ENCODE measurements at regions not wholly inside any gene's neighbourhood (a gene's known extent, or its start where the extent isn't known, plus 50 kb on each side); places are given as distances from the start of the nearest gene placed in this dataset.

DNA sequence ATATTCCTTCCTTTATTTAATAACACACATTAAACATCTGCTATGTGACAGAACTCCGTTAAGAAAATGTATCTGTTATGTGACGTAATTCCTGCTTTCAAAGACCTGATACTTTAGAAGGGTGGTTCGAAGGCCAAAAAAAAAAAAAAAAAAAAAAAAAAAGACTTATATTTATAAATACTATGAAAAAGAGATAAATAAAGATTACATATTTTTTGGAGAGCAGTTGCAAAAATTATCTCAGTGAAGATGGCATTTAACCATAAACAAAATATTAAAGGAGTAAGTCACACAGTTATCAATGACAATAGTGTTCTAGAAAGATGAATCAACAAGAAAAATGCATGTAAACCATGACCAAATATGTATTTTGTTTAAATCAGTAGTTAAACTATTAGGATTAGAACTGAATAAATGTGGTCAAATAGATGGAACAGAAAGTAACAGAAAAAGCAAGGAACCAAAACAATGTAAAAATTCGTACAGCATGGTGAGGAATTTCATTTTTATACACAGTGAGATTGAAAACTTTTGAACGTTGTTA lies 612.3 kb upstream of the SLITRK5 start:
- DNase-seq (ENCODE audit: low spot score) (no peak), ATAC-seq (no peak)

DNA sequence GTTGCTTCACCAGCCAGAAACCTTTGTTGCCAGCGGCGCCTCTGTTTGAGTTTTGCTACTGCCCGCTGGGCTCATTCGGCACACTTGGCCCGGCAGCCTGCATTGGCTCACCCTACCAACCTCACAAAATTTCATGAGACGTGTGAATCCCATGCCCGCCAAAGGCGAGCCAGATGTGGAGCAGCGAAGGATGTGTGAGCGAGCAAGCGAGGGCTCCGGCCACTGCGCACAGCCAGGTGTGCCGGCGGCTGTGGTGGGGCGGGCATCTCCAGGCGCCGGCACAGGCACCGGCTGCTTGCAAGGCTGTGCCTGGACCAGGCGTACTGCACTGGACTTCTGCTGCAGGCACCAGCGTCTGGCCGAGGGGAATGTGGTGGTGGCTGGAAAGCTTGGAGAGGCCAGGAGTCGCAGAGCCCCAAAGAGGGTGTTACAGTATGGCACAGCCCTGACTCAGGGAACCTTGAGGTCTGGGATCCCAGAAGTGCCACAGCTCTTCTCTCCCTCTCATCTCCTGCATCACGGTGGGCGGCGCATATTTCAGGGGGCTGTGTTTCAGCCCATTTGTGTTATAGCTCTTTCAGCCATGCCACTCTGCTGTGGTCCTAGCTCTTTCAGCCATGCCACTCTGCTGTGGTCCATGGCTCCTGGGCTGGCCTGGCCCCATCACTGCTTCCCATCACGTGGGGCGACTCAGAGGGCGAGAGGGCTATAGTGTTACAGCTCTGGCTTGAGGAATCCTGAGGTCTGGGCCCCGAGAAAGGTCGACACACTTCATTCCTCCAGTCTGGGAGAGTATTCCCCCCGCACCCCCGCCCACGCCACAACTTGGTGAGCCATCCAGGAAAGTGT lies 592.0 kb upstream of the SLITRK5 start:
- DNase-seq (ENCODE audit: low spot score): no peak
- no peak for ATAC-seq

DNA sequence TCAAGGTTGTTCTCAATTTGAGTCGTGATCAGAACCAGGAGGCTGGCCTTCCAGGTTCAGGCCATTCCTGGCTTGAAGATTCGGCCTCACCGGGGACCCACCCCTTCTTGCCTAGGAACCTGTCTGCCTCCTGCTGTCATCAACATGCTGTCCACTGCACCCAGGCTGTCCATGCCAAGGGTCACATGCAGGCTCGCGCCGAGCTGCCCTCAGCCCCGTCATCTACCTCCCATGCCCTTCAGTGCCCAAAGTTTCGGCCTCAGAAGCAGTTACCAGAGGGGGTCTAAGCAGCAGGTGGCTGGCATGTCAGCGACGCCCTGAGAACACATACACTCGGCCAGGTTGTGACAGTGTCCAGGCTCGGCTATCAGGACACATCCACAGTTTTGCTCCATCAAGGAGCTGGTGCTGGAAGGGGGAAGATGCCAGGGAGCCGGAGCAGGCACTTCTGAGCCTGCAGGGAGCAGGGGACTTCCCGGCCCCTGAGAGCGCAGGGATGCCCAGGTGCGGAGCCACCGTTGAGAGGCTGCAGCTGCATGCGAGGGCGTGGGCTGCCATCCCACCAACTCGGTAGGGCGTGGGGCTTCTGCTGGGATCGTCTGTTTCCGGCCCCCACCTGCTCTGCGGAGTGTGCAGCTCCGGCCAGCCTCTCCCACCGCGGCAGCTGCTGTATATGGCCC lies 590.9 kb upstream of the SLITRK5 start:
- ATAC-seq: no peak
- DNase-seq (ENCODE audit: low spot score): no peak

DNA sequence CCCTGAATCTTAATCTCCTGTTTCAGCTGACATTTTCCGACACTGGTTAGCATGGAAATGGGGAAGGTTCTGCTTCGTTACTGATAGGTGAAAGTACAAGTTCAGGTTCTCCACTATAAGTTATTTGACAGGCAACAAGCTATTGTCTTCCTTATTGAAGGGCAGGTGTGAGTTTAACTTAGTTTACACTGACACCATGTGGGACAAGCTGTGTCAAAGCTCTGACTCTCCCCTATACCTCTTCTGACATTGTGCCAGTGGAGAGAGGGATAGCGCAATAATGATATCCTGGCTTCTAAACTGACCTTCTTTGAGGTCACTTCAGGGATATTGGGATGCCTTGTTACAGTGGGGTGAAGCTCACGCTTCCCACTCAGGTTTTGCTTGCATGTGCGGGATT lies 587.0 kb upstream of the SLITRK5 start:
- DNase-seq (ENCODE audit: low spot score) (no peak), ATAC-seq (peak; percentile 69)

DNA sequence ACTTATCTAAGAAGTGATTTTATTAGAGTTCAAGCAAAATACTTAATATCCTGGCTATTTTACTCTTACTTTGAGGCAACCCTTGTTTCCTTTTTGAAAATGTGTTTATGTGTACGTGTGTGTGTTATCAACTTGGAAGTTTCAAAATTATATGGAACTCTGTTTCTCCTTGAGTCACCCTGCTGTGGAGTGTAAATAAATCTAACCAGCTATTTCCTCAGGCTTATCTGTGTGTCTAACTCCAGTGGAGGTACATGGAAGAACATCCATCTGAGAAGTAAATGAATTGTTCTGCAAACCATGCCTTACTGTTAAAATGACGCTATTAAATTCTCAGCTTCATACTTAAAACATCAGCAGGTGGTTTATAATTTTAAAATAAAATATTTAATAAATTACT lies 583.4 kb upstream of the SLITRK5 start:
- ATAC-seq: no peak
- no peak for DNase-seq (ENCODE audit: low spot score)

DNA sequence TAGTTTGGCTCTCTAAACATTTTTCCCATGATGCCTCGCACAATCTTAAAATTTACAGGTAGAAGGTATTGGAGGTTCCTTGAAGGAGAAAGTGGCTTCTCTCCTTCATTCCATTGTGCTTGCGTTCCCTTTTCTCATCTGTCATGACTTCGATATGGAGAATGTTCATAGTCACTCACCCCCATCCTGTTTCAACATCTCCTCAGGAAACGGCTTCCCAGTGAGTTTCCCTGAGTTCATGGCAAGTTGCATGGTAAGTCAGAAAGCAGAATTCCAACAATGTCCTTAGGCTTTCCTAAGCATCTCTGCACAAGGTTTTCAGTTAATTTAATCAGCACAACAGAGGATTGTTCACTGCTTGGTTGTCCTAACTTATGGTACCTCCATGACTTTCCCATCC lies 581.8 kb upstream of the SLITRK5 start:
- no peak for DNase-seq (ENCODE audit: low spot score)
- ATAC-seq: no peak

DNA sequence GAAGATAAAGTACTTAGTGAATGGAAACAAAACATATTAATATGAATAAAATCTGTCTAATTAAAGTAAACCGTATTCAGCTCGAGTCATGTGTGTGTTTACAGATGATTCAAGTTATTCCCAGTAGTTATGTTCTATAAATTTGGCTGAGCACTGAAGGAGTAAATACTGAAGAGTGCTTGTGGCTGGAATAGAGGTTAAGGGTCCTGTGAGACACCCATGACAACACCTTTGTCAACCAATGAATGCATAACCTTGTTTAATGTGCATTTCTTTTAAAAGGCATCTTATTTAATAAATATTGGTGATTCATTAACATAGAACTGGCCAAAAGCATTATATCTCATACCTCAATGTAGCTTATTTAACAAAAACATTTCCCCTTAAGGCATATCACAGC lies 577.8 kb upstream of the SLITRK5 start:
- DNase-seq (ENCODE audit: low spot score) (no peak), ATAC-seq (no peak)

DNA sequence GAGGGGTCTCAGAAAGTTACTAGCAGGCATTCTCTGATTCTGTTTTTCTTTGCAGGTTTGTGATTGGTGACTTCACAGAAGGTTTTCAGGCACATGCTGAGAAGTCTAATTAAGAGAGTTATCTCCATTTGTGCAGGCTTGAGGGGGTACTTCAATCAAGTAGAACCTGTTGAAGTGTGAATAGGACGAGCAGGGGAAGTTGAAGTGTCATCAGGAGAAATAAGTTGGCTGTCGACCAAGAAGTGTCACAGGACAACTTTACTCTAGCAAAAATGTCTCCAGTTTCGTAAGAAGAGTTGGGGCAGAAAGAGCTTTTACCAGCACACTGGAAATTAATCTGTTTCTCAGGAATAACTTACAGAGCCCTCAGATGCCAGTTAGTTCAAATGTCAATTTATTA lies 576.5 kb upstream of the SLITRK5 start:
- no peak for ATAC-seq
- DNase-seq (ENCODE audit: low spot score): no peak

DNA sequence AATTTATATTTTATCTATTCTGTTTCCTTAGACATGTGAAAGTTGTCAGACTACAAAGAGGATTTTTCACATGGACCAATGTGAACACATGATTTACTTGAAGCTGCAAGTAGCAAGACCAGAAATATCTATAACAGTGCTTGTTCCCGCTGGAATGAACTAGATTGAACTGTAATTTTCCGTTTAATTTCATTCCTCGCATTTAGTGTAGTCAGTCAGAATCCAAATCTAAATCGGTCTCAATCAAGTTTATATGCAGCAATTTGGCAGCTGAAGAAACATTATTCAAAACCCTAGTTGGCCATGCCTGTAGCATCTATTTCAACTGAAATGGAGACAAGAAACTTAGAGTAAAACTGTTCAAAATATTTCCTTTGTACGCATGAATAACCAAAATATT lies 570.7 kb upstream of the SLITRK5 start:
- ATAC-seq (no peak), DNase-seq (ENCODE audit: low spot score) (no peak)

DNA sequence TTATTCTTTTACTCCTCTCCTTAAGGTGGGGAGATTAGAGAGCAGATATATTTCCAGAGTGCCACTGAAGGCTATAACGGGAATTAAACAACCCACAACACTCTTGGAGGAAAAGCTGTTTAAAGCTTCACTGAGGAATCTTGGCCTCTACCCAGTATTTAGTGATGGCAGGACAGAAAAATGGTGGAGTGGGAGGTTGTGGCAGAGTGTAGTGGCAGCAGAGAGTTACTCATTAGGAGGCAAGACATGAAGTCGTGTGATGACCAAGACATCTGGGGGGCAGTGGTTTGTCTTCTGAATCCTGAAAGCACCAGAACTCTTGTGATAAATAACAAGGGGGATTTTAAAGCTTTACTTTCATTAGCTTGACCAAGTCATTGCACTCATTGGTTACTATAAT lies 563.5 kb upstream of the SLITRK5 start:
- no peak for ATAC-seq
- no peak for DNase-seq (ENCODE audit: low spot score)

DNA sequence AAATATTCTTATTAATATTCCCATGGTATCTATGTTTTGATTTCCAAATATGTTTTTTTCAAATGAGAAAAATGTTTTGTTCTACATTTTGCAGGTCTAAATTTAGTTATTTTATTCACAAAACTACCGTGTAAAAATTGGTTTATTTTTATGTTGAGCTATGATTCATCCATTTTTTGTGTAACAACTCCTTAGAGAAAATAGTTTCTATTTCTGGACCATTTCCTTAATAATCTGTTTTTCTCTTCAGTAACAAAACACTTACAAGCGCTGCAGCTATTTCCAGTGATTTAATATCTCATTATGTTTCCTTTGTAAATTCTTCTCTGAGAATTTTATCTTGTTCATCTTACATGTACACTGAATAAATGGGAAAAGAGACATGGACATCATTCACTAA lies 550.7 kb upstream of the SLITRK5 start:
- ATAC-seq (no peak), DNase-seq (ENCODE audit: low spot score) (no peak)

DNA sequence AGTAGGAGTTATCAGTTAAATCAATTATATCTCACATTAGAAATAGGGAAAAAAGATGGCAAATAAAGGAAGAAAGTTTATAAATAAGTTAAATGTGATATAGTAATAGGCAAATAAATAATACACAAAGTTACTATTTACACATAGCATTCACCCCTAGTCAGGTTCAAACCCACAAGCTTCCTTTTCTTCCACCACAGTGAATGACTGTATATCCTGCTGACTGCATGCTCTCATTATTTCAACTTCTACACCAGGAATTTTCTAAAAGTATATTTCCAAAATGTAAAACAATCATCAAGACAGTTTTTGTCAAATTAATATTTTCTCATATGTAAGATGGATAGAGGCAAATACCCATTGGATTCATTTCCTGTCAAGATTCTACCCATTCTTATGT lies 548.6 kb upstream of the SLITRK5 start:
- no peak for DNase-seq (ENCODE audit: low spot score)
- no peak for ATAC-seq

DNA sequence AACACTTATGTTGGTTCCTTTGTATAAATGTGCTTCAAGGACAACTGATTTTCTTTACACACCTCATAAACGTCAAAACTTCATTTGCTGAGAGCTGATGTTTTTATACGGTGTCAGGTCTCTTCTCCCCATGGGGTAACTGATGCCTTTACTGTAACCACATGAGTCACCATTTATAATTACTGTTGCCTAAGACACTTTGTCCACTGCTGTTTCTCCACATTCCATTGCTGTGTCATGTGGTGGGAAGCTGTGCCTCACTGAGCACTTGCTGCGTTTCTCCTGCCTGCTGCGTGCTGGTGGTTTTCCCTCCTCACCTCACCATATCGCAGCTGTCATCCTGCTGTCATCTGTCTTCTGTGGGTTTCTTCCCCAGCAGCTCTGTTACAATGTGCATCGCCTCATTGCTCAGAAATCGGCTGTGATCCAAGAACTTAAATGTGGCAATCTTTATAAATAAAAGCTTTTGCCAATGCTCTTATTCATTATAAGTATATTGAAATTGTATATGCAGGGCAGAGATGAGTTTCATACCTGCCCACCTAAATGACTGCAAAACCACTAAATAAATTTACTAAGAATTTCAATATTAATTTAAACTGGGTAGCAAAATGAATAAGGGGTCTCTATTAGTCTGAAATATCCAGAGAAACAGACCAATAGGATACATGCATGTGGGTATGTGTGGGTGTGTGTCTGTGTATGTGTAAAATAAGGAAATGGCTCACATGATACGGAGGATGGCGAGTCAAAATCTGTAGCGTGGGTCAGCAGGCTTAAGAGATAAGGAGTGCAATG lies 547.0 kb upstream of the SLITRK5 start:
- DNase-seq (ENCODE audit: low spot score): no peak
- no peak for ATAC-seq

DNA sequence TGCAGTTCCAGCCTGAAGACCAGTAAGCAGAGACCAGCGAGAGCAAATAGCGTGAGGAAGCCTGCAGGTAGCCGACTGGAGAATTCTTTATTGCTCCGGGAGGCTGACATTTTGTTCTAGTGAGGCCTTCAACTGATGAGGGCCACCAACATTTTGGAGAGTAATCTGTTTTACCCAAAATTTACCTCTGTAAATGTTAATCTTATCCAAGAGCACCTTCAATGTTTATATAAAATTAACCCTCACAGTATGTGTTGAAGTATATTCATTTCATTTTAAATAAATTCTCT lies 546.4 kb upstream of the SLITRK5 start:
- ATAC-seq (no peak), DNase-seq (ENCODE audit: low spot score) (no peak)

DNA sequence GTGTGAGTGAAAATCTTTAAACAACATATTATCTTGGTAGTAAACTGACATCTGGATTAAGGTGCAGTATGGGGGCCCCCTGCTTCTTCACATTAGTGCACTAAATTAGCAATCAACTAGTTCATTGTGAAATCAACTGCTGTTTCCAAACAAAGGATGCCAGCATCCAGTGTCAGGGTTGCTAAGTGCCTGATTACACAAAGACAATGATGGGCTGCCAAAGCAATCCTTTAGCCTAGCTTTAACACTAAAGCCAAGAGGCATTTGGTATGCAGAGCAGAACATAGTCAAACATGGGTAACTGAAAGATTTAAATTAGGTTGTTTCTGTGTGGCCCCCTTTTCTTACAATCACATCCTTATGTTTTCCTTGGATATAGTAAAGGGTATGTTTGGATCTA lies 543.1 kb upstream of the SLITRK5 start:
- ATAC-seq (no peak), DNase-seq (ENCODE audit: low spot score) (no peak)

DNA sequence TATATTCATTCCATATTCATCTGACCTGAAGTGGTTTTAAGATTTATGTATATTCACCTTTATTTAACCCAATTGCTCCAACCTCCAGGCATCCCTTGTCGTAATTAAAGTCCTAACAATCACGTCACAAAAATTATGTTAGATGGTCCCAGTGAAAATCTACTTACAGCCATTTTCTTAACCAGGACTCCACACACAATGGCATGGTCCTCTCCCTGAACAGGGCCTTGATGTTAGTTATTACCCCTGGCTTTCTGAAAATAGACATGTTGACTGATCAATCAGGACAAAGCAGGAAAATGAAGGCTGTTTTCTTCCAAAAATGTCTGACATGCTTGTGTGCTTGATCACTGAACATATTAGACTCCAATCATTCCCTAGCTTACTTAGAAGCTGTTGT lies 542.7 kb upstream of the SLITRK5 start:
- DNase-seq (ENCODE audit: low spot score) (no peak), ATAC-seq (no peak)

DNA sequence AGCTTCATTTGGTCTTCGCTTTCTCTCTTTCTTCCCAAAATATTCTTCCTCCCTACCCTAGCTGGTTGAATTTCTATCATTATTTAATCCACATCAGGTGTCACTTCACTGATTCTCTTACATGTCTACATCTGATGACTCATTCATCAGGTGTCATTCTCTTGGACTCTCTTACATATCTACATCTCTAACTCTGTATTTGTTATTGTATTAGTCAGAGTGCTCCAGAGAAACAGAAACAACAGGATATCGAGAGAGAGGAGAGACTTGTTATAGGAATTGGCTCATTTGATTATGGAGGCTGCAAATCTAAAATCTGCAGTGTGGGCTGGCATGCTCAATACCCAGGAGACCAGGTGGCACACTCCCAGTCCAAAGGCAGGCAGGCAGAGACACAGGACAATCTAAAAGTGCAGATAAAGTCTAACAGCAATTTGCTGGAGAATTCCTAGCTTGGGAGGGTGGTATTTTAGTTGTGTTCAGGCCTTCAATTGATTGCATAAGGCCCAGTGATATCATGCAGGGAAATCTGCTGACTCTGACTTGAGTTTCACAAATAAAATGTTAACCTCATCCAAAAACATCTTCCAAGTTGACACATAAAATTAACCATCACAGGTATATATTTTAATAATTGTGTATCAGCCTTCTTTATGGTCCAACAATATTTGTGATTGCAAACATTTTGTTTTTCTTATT lies 541.4 kb upstream of the SLITRK5 start:
- ATAC-seq: no peak

DNA sequence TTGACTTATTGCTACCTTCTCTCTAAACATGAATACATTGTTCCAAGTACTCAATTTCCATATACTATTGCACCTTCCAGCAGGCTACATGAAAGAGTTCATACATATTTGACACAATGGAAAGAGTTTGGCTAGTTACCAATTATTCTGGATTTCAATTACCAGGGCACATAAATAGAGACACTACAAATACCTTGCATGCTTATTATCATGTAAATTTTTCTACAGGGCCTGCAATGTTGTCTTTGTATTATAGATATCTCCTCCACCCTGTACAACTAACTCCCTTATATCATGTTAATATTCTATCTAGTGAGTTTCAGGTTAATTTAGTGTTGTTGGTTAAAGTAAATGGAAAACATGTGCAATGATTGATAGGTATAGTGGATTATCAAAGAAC lies 540.7 kb upstream of the SLITRK5 start:
- DNase-seq (ENCODE audit: low spot score) (no peak), ATAC-seq (no peak)

More for the DNA sequence above, 541.4 kb upstream of the SLITRK5 start:
- no peak for DNase-seq (ENCODE audit: low spot score)

DNA sequence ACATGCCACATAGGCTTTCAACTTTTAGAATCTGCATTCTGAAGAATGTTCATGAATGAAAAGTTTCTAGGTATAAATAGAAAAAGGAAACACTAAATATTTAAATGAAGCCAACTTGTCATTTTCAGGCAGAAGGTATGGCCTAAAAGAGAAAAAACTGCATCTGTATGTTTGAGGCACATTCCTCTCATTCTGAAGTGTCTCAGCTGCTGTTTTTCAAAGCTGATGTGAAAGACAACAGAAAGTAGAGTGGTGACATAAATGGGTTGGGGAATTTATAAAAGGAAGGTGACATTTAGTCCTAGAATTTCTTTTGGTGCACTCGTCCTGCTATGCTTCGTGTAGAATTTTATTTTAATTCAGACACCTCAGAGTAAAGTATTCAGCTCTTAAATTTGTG lies 539.6 kb upstream of the SLITRK5 start:
- no peak for DNase-seq (ENCODE audit: low spot score)
- no peak for ATAC-seq

DNA sequence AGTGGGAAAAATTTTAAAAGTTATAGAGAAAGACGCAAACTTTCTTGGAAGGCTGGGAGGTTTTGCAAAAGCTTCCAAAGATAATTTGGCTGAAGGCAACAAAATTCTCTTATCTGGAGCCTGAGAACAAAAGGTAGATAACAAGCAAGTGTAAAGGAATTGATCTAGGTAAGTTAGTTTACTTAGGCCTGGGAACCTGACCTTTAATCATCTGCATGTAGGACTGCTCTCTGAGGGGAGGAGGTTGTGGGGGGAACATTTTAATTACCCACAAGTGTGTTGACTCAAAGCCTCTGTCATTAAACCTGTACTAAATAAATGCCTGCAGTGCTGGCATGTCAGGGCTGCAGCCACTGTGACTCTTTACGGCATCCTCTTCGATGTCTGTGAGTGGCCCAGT lies 532.3 kb upstream of the SLITRK5 start:
- no peak for ATAC-seq

DNA sequence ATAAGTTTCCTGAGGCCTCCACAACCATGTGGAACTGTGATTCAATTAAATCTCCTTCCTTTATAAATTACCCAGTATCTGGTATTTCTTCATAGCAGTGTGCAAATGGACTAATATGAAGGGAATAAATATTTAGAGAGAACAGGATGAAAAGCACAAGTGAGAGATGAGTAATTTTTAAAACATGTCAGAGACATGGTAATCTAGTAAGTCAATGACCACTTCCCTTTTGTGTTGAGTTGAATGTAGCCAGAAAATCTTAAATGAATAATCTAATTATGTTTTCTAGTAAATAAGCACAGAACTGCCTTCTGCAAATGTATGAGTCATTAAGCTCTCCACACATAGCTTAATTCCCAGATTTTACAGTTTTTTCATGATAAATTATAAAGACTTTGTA lies 524.1 kb upstream of the SLITRK5 start:
- no peak for DNase-seq (ENCODE audit: low spot score)

More for the DNA sequence above, 532.3 kb upstream of the SLITRK5 start:
- DNase-seq (ENCODE audit: low spot score): no peak

More for the DNA sequence above, 524.1 kb upstream of the SLITRK5 start:
- ATAC-seq: no peak
